Liver (tissue), 8 donors: ENCODE measurements at regions not wholly inside any gene's neighbourhood (a gene's known extent, or its start where the extent isn't known, plus 50 kb on each side); places are given as distances from the start of the nearest gene placed in this dataset.

Source experiments
- DNase-seq: peaks from one replicate; pipeline ENCODE4 v3.0.0-alpha.2; 2017; ENCODE audit warnings: low spot score
- H3K27ac ChIP-seq, 2 donors: one replicate each; pipeline ENCODE4 v1.7.0; 2013; ENCODE audit warnings: inconsistent platforms in 2 of 2, low read length in 2 of 2, control low read depth in 1 of 2, low read depth in 1 of 2, mild to moderate bottlenecking in 1 of 2
- H3K27me3 ChIP-seq, 4 donors: one replicate each; pipeline versions ENCODE4 v1.6.1 to v1.7.0; 2013; ENCODE audit warnings: low read length in 3 of 4, inconsistent platforms in 1 of 4, mild to moderate bottlenecking in 1 of 4, moderate library complexity in 1 of 4; ENCODE audit not compliant: control insufficient read depth in 4 of 4, insufficient read depth in 4 of 4
- H3K36me3 ChIP-seq, 4 donors: one replicate each; pipeline versions ENCODE4 v1.6.1 to v1.7.0; 2013; ENCODE audit warnings: low read length in 3 of 4, mild to moderate bottlenecking in 3 of 4, low read depth in 1 of 4, moderate library complexity in 1 of 4; ENCODE audit not compliant: control insufficient read depth in 4 of 4, insufficient read depth in 3 of 4
- H3K4me1 ChIP-seq, 4 donors: one replicate each; pipeline versions ENCODE4 v1.6.1 to v1.7.0; 2013; ENCODE audit warnings: low read length in 3 of 4, mild to moderate bottlenecking in 3 of 4, moderate library complexity in 1 of 4; ENCODE audit not compliant: control insufficient read depth in 4 of 4, insufficient read depth in 4 of 4
- H3K4me3 ChIP-seq, 3 donors: one replicate each; pipeline versions ENCODE4 v1.6.1 to v1.7.0; 2013; ENCODE audit warnings: low read length in 3 of 3, control low read depth in 1 of 3, low read depth in 1 of 3, mild to moderate bottlenecking in 1 of 3
- H3K9ac ChIP-seq, 2 donors: one replicate each; pipeline ENCODE4 v1.7.0; 2013; ENCODE audit warnings: low read length in 2 of 2, mild to moderate bottlenecking in 2 of 2, moderate library complexity in 2 of 2, control low read depth in 1 of 2, low read depth in 1 of 2
- H3K9me3 ChIP-seq, 4 donors: one replicate each; pipeline versions ENCODE4 v1.6.1 to v1.7.0; 2013; ENCODE audit warnings: low read length in 3 of 4; ENCODE audit not compliant: control insufficient read depth in 4 of 4
- ATF3 ChIP-seq: IDR thresholded peaks from 2 replicates; pipeline ENCODE4 v1.6.1; 2016; ENCODE audit warnings: antibody characterized with exemption
- CTCF ChIP-seq: fragments of 150-350 bp; IDR thresholded peaks from 2 replicates; pipeline ENCODE4 v1.5.1; 2017; ENCODE audit warnings: improper control_type of control experiment, low read depth, low read length; ENCODE audit not compliant: missing input control
- FOXA1 ChIP-seq: IDR thresholded peaks from 2 replicates; pipeline ENCODE4 v1.6.1; 2016; ENCODE audit warnings: antibody characterized with exemption
- FOXA2 ChIP-seq: IDR thresholded peaks from 2 replicates; pipeline ENCODE4 v1.6.1; 2016; ENCODE audit warnings: antibody characterized with exemption
- GABPA ChIP-seq, 2 donors: IDR thresholded peaks in 1 of 2; conservative IDR thresholded peaks in 1 of 2; 2 replicates each; pipeline ENCODE4 v1.6.1; 2016; ENCODE audit warnings: antibody characterized with exemption in 2 of 2, mild to moderate bottlenecking in 1 of 2, moderate library complexity in 1 of 2
- HNF4A ChIP-seq, 2 donors: conservative IDR thresholded peaks; 2 replicates each; pipeline ENCODE4 v1.6.1; 2016; ENCODE audit warnings: antibody characterized with exemption in 2 of 2, mild to moderate bottlenecking in 2 of 2
- HNF4G ChIP-seq: IDR thresholded peaks from 2 replicates; pipeline ENCODE4 v1.6.1; 2016; ENCODE audit warnings: antibody characterized with exemption
- JUND ChIP-seq, 2 donors: IDR thresholded peaks; 2 replicates each; pipeline ENCODE4 v1.6.1; 2016; ENCODE audit warnings: antibody characterized with exemption in 2 of 2
- MAX ChIP-seq: IDR thresholded peaks from 2 replicates; pipeline ENCODE4 v1.6.1; 2016; ENCODE audit warnings: antibody characterized with exemption
- NR2F2 ChIP-seq: IDR thresholded peaks from 2 replicates; pipeline ENCODE4 v1.6.1; 2016; ENCODE audit warnings: antibody characterized with exemption
- RAD21 ChIP-seq, 2 donors: IDR thresholded peaks; 2 replicates each; pipeline ENCODE4 v1.6.1; 2016; ENCODE audit warnings: antibody characterized with exemption in 2 of 2, mild to moderate bottlenecking in 2 of 2
- REST ChIP-seq: IDR thresholded peaks from 2 replicates; pipeline ENCODE4 v1.6.1; 2016; ENCODE audit warnings: antibody characterized with exemption, mild to moderate bottlenecking
- SP1 ChIP-seq: IDR thresholded peaks from 2 replicates; pipeline ENCODE4 v1.6.1; 2018; ENCODE audit warnings: antibody characterized with exemption, mild to moderate bottlenecking
- TAF1 ChIP-seq: conservative IDR thresholded peaks from 2 replicates; pipeline ENCODE4 v1.6.1; 2016; ENCODE audit warnings: antibody characterized with exemption, mild to moderate bottlenecking
- YY1 ChIP-seq: IDR thresholded peaks from 2 replicates; pipeline ENCODE4 v1.6.1; 2016; ENCODE audit warnings: antibody characterized with exemption, mild to moderate bottlenecking
- WGBS: extraction: QIAGEN DNeasy Blood & Tissue Kit; methylation state at CpG from one replicate; pipeline ENCODE4 v1.1.7; 2013; 5-methylcytosine and 5-hydroxymethylcytosine counted together
- donor health status: healthy.
- donor health status: healthy.
- donor health status: healthy.
- donor health status: healthy.
- donor health status: healthy.

- TF ChIP-seq YY1 = no peak
- Histone ChIP-seq H3K27ac (no peak overlapping the region), H3K27me3 (no peaks in the 10 kb centered on the region), H3K9me3 (peaks cover 0 to 11% (median 6%) of the 10 kb centered on the region in 4 donors), H3K4me1 (no peaks in the 10 kb centered on the region), H3K36me3 (no peaks in the 10 kb centered on the region), H3K4me3 (no peak overlapping the region), H3K9ac (no peak overlapping the region)
- WGBS = 78% methylated on average over 1 of the region's 1 CpG
- no peak for DNase-seq
Measured at GRCh38 chr7:56213574-56213973, 97.4 kb upstream of the NUPR2 start.

- Histone ChIP-seq H3K9me3 (peaks cover 0 to 5% (median 0%) of the 10 kb centered on the region in 4 donors), H3K4me1 (no peaks in the 10 kb centered on the region), H3K9ac (no peak overlapping the region), H3K36me3 (no peaks in the 10 kb centered on the region), H3K27ac (no peak overlapping the region), H3K4me3 (no peak overlapping the region), H3K27me3 (no peaks in the 10 kb centered on the region)
- no peak for TF ChIP-seq JUND (IDR thresholded peaks at IDR 0.05)
- TF ChIP-seq TAF1 = no peak
- no peak for TF ChIP-seq FOXA1
- no peak for TF ChIP-seq REST
- TF ChIP-seq CTCF = no peak
- TF ChIP-seq HNF4G = no peak
- TF ChIP-seq FOXA2 = no peak
- TF ChIP-seq HNF4A (conservative IDR thresholded peaks at IDR 0.05) = no peak
- 24% methylated on average over 1 of the region's 1 CpG for WGBS
- no peak for DNase-seq
Measured at GRCh38 chr7:56206420-56206819, 90.2 kb upstream of the NUPR2 start.

- H3K4me1 ChIP-seq = no peaks in the 10 kb centered on the region
- H3K27me3 ChIP-seq = no peaks in the 10 kb centered on the region
- no peak overlapping the region for H3K4me3 ChIP-seq
- no peak overlapping the region for H3K9ac ChIP-seq
- WGBS = 65% methylated on average over 4 of the region's 4 CpGs
- no peak overlapping the region for H3K27ac ChIP-seq
- H3K9me3 ChIP-seq = no peaks in the 10 kb centered on the region
- no peak for DNase-seq
- H3K36me3 ChIP-seq = no peaks in the 10 kb centered on the region
- TF ChIP-seq MAX (no peak), TAF1 (no peak), HNF4A (conservative IDR thresholded peaks at IDR 0.05) (no peak), GABPA (IDR thresholded peaks at IDR 0.05 in 1 of 2, conservative IDR thresholded peaks at IDR 0.05 in 1 of 2) (no peak), CTCF (no peak), ATF3 (no peak), HNF4G (no peak), REST (no peak), SP1 (no peak), RAD21 (IDR thresholded peaks at IDR 0.05) (no peak), NR2F2 (no peak)
Measured at GRCh38 chr7:56199639-56200038, 83.4 kb upstream of the NUPR2 start.
